ENCODE measurements at regions not wholly inside any gene's neighbourhood (a gene's known extent, or its start where the extent isn't known, plus 50 kb on each side); places are given as distances from the start of the nearest gene placed in this dataset.

DNA sequence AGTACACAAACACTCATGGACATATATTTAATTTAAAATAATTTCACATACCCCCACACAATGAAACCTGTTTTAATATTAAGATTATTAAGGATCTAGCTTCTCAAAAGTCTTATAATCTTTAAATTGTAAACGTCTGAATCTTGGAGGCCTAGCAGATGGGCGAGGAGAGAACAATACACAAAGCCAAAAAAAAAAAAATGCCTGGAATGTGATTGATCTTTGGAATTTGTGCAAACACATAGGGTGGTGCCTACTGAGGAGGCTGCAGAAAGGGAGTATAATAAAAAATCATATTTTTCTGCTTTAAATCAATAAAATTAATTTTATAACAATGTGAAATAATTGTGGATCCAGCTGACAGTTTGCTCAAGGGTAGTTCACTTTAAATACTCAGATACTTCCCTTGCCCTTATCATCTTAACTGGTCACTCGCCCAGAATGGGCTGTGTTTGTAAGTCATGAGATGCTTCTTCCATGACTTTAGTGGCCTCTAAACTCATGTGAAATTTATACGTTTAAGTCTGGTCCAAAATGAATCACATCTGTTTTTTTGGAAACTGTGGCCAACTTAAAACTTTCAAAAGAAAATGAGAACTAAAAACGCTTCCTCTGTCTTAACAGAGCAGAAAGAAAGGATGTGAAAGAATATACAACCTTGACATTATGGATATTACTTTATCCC, 802.8 kb upstream of the CXADR start:
- no peaks in the 10 kb centered on the region for H3K27me3 Mint-ChIP-seq
- H3K4me3 Mint-ChIP-seq: no peak overlapping the region
- no peak overlapping the region for H3K27ac Mint-ChIP-seq
- no peak for DNase-seq
- H3K9me3 Mint-ChIP-seq: peaks cover 2% of the 10 kb centered on the region
- no peaks in the 10 kb centered on the region for H3K4me1 Mint-ChIP-seq
- no peaks in the 10 kb centered on the region for H3K36me3 Mint-ChIP-seq

DNA sequence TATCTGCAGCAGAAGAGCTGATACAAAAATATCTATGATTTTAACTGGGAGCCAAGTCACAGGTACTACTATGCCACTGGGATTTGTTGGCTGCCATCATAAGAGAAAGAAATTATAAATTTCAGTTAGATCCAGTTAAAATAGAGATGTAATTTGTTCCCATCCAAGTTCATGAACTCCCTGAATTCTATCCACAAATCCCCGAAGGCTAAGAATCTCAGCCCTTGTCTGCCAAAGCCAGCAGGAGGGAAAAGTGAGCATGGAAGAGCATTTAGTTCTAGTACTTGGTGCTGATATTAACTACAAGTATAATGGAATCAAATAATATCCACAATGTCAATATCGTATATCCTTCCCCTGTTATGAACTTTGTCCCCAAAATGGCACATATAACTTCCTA, 801.1 kb upstream of the CXADR start:
- Mint-ChIP-seq H3K4me1 (no peaks in the 10 kb centered on the region), H3K9me3 (peaks cover 2% of the 10 kb centered on the region), H3K27ac (no peak overlapping the region), H3K4me3 (no peak overlapping the region), H3K27me3 (no peaks in the 10 kb centered on the region), H3K36me3 (no peaks in the 10 kb centered on the region)
- DNase-seq: no peak

DNA sequence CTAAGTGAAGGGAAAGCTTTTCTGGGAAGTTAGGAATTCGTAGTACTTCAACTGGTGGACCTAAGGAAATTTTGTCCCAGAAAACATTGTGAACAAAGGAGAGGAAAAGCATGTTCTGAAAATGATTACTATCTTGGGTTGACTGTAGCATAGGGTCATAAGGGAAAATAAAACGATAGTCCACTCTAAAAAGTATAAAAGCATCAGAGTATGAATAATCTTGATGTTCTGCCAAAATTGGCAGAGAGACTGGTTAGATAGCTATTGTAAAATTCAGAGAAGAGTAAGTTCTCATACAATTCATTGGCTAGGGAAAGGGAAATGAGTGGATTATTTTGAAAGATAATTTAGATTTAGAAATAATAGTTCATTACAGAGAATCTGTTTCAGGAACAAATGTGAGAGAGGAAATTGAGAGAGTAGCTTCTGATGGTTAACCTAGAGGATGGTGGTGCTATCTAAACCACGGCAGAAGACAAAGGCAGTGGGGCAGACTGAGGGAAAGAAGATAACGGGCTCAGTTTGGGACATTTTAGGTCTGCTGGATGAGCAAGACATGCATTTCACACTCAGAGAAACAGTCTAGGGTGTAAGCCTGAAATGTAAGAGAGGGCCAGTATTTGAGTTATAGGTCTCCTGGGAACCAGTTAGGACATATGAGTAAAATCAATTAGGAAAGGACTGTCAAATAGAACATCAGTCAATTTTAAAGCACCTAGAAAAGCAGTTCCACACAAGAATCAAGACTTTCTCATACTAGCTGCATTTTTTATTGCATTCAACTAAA, 799.3 kb upstream of the CXADR start:
- no peaks in the 10 kb centered on the region for H3K4me1 Mint-ChIP-seq
- H3K27ac Mint-ChIP-seq: no peak overlapping the region
- peaks cover 1% of the 10 kb centered on the region for H3K9me3 Mint-ChIP-seq
- H3K36me3 Mint-ChIP-seq: no peaks in the 10 kb centered on the region
- H3K27me3 Mint-ChIP-seq: no peaks in the 10 kb centered on the region
- no peak for DNase-seq
- H3K4me3 Mint-ChIP-seq: no peak overlapping the region

- Mint-ChIP-seq H3K27me3 (no peaks in the 10 kb centered on the region), H3K4me3 (no peak overlapping the region), H3K27ac (no peak overlapping the region), H3K36me3 (no peaks in the 10 kb centered on the region), H3K4me1 (no peaks in the 10 kb centered on the region), H3K9me3 (peaks cover 6% of the 10 kb centered on the region)
- no peak for DNase-seq
Measured at GRCh38 chr21:16740511-16740910, 772.3 kb upstream of the CXADR start.

DNA sequence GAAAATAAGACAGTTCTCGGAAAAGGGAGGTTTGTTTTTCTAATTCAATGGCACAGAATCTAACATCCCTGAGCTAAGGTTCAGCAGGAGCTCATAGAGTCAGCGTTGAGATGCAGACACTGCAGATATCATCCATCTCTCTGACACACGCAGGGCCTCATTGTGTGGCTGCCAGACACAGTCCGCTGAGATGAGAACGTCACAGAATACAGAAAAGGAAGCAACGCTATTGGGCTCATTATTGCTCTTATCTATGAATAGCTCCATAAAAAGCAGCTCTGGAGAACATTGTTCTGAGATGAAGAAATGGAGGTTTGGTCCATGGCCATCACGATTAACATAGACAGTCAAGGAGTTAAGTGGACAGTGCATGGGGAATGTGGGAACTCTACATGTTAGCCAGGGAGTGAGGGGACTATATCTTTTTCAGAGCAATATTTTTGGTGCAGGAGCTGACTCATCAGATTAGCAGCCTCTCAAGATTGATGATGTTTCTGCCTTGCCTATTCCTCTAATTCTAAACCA, 771.6 kb upstream of the CXADR start:
- no peaks in the 10 kb centered on the region for H3K27me3 Mint-ChIP-seq
- H3K4me3 Mint-ChIP-seq: no peak overlapping the region
- H3K27ac Mint-ChIP-seq: no peak overlapping the region
- DNase-seq: no peak
- H3K36me3 Mint-ChIP-seq: no peaks in the 10 kb centered on the region
- H3K4me1 Mint-ChIP-seq: no peaks in the 10 kb centered on the region
- H3K9me3 Mint-ChIP-seq: peaks cover 1% of the 10 kb centered on the region

- Mint-ChIP-seq H3K27ac (no peak overlapping the region), H3K27me3 (no peaks in the 10 kb centered on the region), H3K9me3 (no peaks in the 10 kb centered on the region), H3K36me3 (no peaks in the 10 kb centered on the region), H3K4me1 (no peaks in the 10 kb centered on the region), H3K4me3 (no peak overlapping the region)
- no peak for DNase-seq
Measured at GRCh38 chr21:16742131-16742641, 770.7 kb upstream of the CXADR start.

DNA sequence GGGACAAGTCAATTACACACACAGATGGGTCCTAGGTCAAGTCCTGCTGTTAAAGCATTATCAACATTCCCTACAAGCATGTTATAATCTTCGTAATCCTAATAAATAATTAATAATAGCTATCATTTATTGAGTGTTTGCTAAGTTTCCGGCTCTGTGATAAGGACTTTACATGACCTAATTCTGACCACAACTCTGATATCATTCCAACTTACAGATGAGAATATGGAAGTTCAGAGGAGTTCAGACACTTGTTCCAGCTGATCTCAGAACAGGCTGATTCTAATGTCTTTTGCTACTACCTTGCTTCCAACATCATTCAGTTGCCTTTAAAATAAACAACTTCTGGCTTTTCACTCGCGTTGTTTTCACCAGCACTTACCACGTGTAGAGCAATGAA, 770.1 kb upstream of the CXADR start:
- Mint-ChIP-seq H3K27me3 (no peaks in the 10 kb centered on the region), H3K36me3 (no peaks in the 10 kb centered on the region), H3K9me3 (no peaks in the 10 kb centered on the region), H3K27ac (no peak overlapping the region), H3K4me1 (no peaks in the 10 kb centered on the region), H3K4me3 (no peak overlapping the region)
- no peak for DNase-seq

DNA sequence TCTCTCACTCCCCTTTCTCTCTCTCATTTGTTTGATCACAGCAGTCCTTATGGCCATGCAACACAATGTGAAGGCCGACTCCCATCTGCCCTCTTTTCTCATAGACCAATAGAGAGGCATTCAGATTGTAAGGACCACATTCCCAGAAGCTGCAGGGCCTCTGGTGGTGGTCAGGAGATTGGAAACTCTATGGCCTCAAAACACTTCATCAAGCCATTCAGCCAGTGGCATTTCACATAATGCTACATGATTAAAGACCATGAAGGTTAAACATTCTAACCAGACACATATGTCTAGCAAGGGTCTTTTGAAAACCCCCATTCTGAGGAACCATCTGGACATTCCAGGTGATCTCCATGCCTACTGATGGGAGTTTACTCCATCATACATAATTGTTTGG, 769.5 kb upstream of the CXADR start:
- no peak for DNase-seq
- no peaks in the 10 kb centered on the region for H3K9me3 Mint-ChIP-seq
- H3K4me1 Mint-ChIP-seq: no peaks in the 10 kb centered on the region
- H3K4me3 Mint-ChIP-seq: no peak overlapping the region
- H3K27ac Mint-ChIP-seq: no peak overlapping the region
- no peaks in the 10 kb centered on the region for H3K27me3 Mint-ChIP-seq
- H3K36me3 Mint-ChIP-seq: no peaks in the 10 kb centered on the region

- peaks cover 1% of the 10 kb centered on the region for H3K9me3 Mint-ChIP-seq
- no peak overlapping the region for H3K4me3 Mint-ChIP-seq
- no peak overlapping the region for H3K27ac Mint-ChIP-seq
- no peaks in the 10 kb centered on the region for H3K27me3 Mint-ChIP-seq
- H3K36me3 Mint-ChIP-seq: no peaks in the 10 kb centered on the region
- DNase-seq: no peak
- no peaks in the 10 kb centered on the region for H3K4me1 Mint-ChIP-seq
Measured at GRCh38 chr21:16750926-16751325, 761.9 kb upstream of the CXADR start.

DNA sequence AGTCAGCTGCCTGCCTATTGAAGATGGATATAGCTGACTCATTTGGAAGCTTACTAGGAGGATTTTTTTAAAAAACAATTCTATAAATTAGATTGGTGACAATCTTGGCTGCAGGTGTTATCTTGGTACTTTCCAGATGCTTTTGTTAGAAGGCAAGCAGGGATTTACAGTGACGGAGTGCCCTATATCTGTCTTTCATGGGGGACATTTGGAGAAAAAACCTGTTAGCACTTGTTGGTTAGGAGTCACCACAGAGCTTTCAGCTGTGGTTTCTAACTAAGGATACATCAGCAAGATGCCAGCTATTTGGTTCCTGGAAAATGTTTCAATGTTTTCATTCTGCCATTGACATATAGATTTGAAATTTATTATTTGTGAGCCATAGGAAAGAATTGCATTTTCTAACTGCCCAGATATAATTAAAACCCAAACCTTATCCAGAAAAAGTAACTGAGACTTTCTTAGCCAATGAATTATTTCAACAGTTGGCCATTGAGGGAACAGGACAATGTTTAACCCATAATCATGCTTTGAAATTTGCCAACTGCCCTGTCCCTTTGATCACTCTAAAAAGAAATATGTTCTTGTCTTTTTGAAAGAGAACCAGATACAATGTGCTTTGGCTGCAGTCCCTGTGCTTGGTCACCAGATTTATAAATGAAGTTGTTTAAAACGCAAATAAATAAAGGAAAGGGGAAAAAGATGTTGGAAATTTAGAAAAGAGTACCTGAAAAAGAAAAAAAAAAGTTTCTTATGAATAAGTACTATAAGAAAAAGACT, 761.0 kb upstream of the CXADR start:
- no peak for DNase-seq
- no peak overlapping the region for H3K4me3 Mint-ChIP-seq
- H3K27me3 Mint-ChIP-seq: no peaks in the 10 kb centered on the region
- no peak overlapping the region for H3K27ac Mint-ChIP-seq
- peaks cover 5% of the 10 kb centered on the region for H3K9me3 Mint-ChIP-seq
- H3K36me3 Mint-ChIP-seq: no peaks in the 10 kb centered on the region
- no peaks in the 10 kb centered on the region for H3K4me1 Mint-ChIP-seq

DNA sequence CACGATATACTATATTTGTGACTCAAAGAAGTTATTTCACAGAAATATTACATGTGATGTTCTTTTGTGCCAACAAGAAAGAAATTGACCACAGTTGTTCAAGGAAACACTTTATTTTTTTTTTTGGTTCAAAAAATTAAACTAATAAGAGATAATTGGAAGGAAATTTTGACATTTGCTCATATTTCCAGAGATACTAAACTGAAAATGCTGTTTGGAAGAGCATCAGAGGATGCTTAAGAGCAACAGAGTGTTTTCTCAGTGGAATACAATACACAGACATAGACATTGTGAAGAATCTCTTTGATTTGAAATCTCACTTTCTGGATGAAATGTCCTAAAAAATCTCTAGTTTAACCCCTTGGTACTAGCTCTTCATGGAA, 760.4 kb upstream of the CXADR start:
- Mint-ChIP-seq H3K9me3 (peaks cover 6% of the 10 kb centered on the region), H3K27me3 (no peaks in the 10 kb centered on the region), H3K27ac (no peak overlapping the region), H3K4me3 (no peak overlapping the region), H3K36me3 (no peaks in the 10 kb centered on the region), H3K4me1 (no peaks in the 10 kb centered on the region)
- DNase-seq: no peak

GRCh38 chr21:16755061-16755460, 757.8 kb upstream of the CXADR start:
- H3K4me1 Mint-ChIP-seq: no peaks in the 10 kb centered on the region
- no peaks in the 10 kb centered on the region for H3K27me3 Mint-ChIP-seq
- no peak overlapping the region for H3K4me3 Mint-ChIP-seq
- no peak overlapping the region for H3K27ac Mint-ChIP-seq
- H3K9me3 Mint-ChIP-seq: peaks cover 6% of the 10 kb centered on the region
- H3K36me3 Mint-ChIP-seq: no peaks in the 10 kb centered on the region
- no peak for DNase-seq

DNA sequence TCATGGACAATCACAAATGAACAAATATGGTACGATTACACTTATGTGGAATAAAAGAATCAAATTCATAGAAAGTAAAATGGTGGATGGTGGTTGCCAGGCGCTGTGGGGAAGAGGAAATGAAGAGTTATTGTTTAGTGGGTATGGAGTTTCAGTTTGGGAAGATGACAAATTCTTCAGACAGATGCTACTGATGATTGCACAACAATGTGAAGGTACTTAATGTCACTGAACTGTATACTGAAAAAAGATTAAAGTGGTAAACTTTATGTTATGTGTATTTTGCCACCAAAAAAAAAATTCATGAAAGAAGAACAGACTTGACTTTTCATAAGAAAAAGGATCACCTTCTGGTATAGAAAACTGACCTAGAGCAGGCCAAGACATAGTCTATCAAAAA, 745.6 kb upstream of the CXADR start:
- Mint-ChIP-seq H3K36me3 (no peaks in the 10 kb centered on the region), H3K27me3 (no peaks in the 10 kb centered on the region), H3K4me1 (no peaks in the 10 kb centered on the region), H3K27ac (no peak overlapping the region), H3K4me3 (no peak overlapping the region), H3K9me3 (peaks cover 9% of the 10 kb centered on the region)
- DNase-seq: no peak

DNA sequence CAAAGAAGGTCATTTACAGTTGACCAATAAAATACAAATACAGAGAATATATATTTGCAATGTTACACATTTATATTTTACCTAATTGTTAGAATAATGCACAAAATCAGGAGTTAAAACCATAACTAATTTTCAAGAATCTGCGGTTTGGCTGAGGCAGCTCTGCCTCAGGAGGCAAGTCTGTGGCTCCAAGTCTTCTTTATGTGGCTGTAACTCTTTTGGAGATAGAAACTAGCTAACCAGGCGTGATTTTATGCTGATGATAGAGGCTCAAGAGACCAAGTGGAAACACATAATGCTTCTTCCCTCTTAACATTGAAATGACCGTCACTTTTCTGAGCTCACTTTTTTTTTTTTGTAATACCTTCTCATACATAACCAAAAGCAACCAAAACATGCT, 744.7 kb upstream of the CXADR start:
- no peak for DNase-seq
- Mint-ChIP-seq H3K27ac (no peak overlapping the region), H3K9me3 (peaks cover 9% of the 10 kb centered on the region), H3K27me3 (no peaks in the 10 kb centered on the region), H3K4me3 (no peak overlapping the region), H3K36me3 (no peaks in the 10 kb centered on the region), H3K4me1 (no peaks in the 10 kb centered on the region)

GRCh38 chr21:16770266-16770665, 742.6 kb upstream of the CXADR start:
- Mint-ChIP-seq H3K9me3 (peaks cover 5% of the 10 kb centered on the region), H3K27ac (no peak overlapping the region), H3K36me3 (no peaks in the 10 kb centered on the region), H3K27me3 (no peaks in the 10 kb centered on the region), H3K4me3 (no peak overlapping the region), H3K4me1 (no peaks in the 10 kb centered on the region)
- DNase-seq: no peak

Measured in activated naive CD8-positive, alpha-beta T cell treated with anti-CD3 and anti-CD28 coated beads for 36 hours (primary cell).